ENCODE measurements at regions not wholly inside any gene's neighbourhood (a gene's known extent, or its start where the extent isn't known, plus 50 kb on each side); places are given as distances from the start of the nearest gene placed in this dataset.

DNA sequence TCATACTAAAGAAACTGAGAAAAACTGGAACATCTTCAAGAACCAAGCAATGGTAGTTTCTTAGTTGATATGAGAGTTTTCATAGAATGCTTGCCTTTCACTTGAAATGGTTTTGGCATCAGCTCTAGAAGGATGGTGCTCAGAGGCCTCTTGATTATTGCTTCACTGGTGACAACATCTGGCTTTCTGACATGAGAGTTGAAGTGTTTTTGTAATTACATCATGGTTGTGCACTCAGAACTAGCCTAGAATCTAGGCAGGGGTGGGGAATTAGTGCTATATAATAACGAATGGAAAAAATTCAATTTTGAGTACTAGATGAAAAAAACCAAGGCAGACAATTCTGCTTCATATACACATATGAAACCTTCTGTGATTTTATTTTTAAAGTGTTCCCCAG lies 172.8 kb upstream of the LMNTD1 start:
- TF ChIP-seq YY1 (IDR thresholded peaks at IDR 0.05; ENCODE audit: low read depth), result no peak
- TF ChIP-seq TCF12 (IDR thresholded peaks at IDR 0.05; ENCODE audit: low read depth), result no peak

GRCh38 chr12:25728056-25728595 lies 175.0 kb upstream of the LMNTD1 start:
- TF ChIP-seq ZBTB7A (IDR thresholded peaks at IDR 0.05; ENCODE audit: low read depth), result no peak

GRCh38 chr12:25730489-25731349 lies 177.6 kb upstream of the LMNTD1 start:
- TF ChIP-seq EGR1 (IDR thresholded peaks at IDR 0.05) (no peak), MAX (IDR thresholded peaks at IDR 0.05) (no peak), NFIC (IDR thresholded peaks at IDR 0.05) (no peak), TAF1 (IDR thresholded peaks at IDR 0.05; ENCODE audit: low read depth) (no peak), FOXM1 (IDR thresholded peaks at IDR 0.05; ENCODE audit: borderline replicate concordance, low read depth) (no peak), YY1 (IDR thresholded peaks at IDR 0.05; ENCODE audit: low read depth) (no peak)
- TF ChIP-seq, protein P1, sequence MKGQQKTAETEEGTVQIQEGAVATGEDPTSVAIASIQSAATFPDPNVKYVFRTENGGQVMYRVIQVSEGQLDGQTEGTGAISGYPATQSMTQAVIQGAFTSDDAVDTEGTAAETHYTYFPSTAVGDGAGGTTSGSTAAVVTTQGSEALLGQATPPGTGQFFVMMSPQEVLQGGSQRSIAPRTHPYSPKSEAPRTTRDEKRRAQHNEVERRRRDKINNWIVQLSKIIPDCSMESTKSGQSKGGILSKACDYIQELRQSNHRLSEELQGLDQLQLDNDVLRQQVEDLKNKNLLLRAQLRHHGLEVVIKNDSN (IDR thresholded peaks at IDR 0.05), result no peak
- TF ChIP-seq, protein P2, sequence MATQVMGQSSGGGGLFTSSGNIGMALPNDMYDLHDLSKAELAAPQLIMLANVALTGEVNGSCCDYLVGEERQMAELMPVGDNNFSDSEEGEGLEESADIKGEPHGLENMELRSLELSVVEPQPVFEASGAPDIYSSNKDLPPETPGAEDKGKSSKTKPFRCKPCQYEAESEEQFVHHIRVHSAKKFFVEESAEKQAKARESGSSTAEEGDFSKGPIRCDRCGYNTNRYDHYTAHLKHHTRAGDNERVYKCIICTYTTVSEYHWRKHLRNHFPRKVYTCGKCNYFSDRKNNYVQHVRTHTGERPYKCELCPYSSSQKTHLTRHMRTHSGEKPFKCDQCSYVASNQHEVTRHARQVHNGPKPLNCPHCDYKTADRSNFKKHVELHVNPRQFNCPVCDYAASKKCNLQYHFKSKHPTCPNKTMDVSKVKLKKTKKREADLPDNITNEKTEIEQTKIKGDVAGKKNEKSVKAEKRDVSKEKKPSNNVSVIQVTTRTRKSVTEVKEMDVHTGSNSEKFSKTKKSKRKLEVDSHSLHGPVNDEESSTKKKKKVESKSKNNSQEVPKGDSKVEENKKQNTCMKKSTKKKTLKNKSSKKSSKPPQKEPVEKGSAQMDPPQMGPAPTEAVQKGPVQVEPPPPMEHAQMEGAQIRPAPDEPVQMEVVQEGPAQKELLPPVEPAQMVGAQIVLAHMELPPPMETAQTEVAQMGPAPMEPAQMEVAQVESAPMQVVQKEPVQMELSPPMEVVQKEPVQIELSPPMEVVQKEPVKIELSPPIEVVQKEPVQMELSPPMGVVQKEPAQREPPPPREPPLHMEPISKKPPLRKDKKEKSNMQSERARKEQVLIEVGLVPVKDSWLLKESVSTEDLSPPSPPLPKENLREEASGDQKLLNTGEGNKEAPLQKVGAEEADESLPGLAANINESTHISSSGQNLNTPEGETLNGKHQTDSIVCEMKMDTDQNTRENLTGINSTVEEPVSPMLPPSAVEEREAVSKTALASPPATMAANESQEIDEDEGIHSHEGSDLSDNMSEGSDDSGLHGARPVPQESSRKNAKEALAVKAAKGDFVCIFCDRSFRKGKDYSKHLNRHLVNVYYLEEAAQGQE (IDR thresholded peaks at IDR 0.05; ENCODE audit: low read depth), result no peak

DNA sequence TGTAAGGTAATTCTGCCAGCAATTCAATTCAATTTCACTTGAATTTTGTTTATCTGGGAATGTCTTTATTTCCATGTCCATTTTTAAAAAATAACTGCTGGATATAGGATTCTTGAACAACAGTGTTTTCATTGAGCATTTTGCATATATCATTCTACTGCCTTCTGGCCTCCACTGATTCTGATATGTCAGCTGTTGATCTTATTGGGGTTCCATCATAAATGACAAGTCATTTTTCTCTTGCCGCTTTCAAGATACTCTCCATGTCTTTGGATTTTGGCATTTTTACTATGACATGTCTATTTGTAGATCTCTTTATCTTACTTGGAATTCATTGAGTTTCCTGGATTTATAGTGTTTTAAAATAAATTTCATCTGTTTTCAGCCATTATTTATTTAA lies 180.5 kb upstream of the LMNTD1 start:
- TF ChIP-seq TAF1 (IDR thresholded peaks at IDR 0.05; ENCODE audit: low read depth), result no peak
- TF ChIP-seq, protein P1 (IDR thresholded peaks at IDR 0.05), result no peak
- no peak for TF ChIP-seq NFIC (IDR thresholded peaks at IDR 0.05)
- no peak for TF ChIP-seq RAD21 (IDR thresholded peaks at IDR 0.05; ENCODE audit: low read depth)
- TF ChIP-seq TEAD4 (IDR thresholded peaks at IDR 0.05), result no peak
- TF ChIP-seq ZBTB7A (IDR thresholded peaks at IDR 0.05; ENCODE audit: low read depth), result no peak

GRCh38 chr12:25734529-25735180 lies 181.6 kb upstream of the LMNTD1 start:
- TF ChIP-seq YY1 (IDR thresholded peaks at IDR 0.05; ENCODE audit: low read depth), result no peak
- no peak for TF ChIP-seq TCF12 (IDR thresholded peaks at IDR 0.05; ENCODE audit: low read depth)

GRCh38 chr12:25740617-25741016 lies 187.5 kb upstream of the LMNTD1 start:
- TF ChIP-seq RAD21 (IDR thresholded peaks at IDR 0.05; ENCODE audit: low read depth) (no peak), CREB1 (IDR thresholded peaks at IDR 0.05; ENCODE audit: low read depth) (no peak), NFIC (IDR thresholded peaks at IDR 0.05) (no peak), TCF12 (IDR thresholded peaks at IDR 0.05; ENCODE audit: low read depth) (no peak), EP300 (IDR thresholded peaks at IDR 0.05; ENCODE audit: borderline replicate concordance) (no peak), ZBTB7A (IDR thresholded peaks at IDR 0.05; ENCODE audit: low read depth) (no peak), MAX (IDR thresholded peaks at IDR 0.05) (no peak), TAF1 (IDR thresholded peaks at IDR 0.05; ENCODE audit: low read depth) (no peak), EGR1 (IDR thresholded peaks at IDR 0.05) (no peak), YY1 (IDR thresholded peaks at IDR 0.05; ENCODE audit: low read depth) (no peak), FOXM1 (IDR thresholded peaks at IDR 0.05; ENCODE audit: borderline replicate concordance, low read depth) (no peak), TEAD4 (IDR thresholded peaks at IDR 0.05) (no peak), CEBPB (IDR thresholded peaks at IDR 0.05) (no peak)
- TF ChIP-seq, protein P1 (IDR thresholded peaks at IDR 0.05), result no peak
- TF ChIP-seq, protein P2 (IDR thresholded peaks at IDR 0.05; ENCODE audit: low read depth), result no peak
